ENCODE measurements at regions not wholly inside any gene's neighbourhood (a gene's known extent, or its start where the extent isn't known, plus 50 kb on each side); places are given as distances from the start of the nearest gene placed in this dataset.

GRCh38 chr11:91823252-91823830 is 401.3 kb upstream of the FAT3 start:
- no peak for DNase-seq (ENCODE audit: low spot score)
- H3K27me3 Mint-ChIP-seq (ENCODE audit: insufficient read depth), result no peaks in the 10 kb centered on the region
- H3K27ac Mint-ChIP-seq, result no peak overlapping the region
- H3K9me3 Mint-ChIP-seq, result no peaks in the 10 kb centered on the region
- H3K4me3 Mint-ChIP-seq, result no peak overlapping the region
- H3K36me3 Mint-ChIP-seq (ENCODE audit: low read depth), result no peaks in the 10 kb centered on the region
- intact Hi-C loops (cut with micrococcal nuclease), result no loop called here
- no peaks in the 10 kb centered on the region for H3K4me1 Mint-ChIP-seq (ENCODE audit: low read depth)

- DNase-seq (ENCODE audit: low spot score), result no peak
- Mint-ChIP-seq H3K27me3 (ENCODE audit: insufficient read depth) (no peaks in the 10 kb centered on the region), H3K4me1 (ENCODE audit: low read depth) (no peaks in the 10 kb centered on the region), H3K9me3 (no peaks in the 10 kb centered on the region), H3K4me3 (no peak overlapping the region), H3K36me3 (ENCODE audit: low read depth) (no peaks in the 10 kb centered on the region), H3K27ac (no peak overlapping the region)
- intact Hi-C loops (cut with micrococcal nuclease), result no loop called here
Observed at GRCh38 chr11:91822805-91823204, 401.8 kb upstream of the FAT3 start.

GRCh38 chr11:91820709-91821108 is 403.9 kb upstream of the FAT3 start:
- Mint-ChIP-seq H3K27ac (no peak overlapping the region), H3K9me3 (no peaks in the 10 kb centered on the region), H3K4me3 (no peak overlapping the region), H3K36me3 (ENCODE audit: low read depth) (no peaks in the 10 kb centered on the region), H3K4me1 (ENCODE audit: low read depth) (no peaks in the 10 kb centered on the region), H3K27me3 (ENCODE audit: insufficient read depth) (no peaks in the 10 kb centered on the region)
- intact Hi-C loops (cut with micrococcal nuclease), result no loop called here
- DNase-seq (ENCODE audit: low spot score), result no peak

GRCh38 chr11:91819777-91820176 is 404.8 kb upstream of the FAT3 start:
- Mint-ChIP-seq H3K27ac (no peak overlapping the region), H3K9me3 (no peaks in the 10 kb centered on the region), H3K27me3 (ENCODE audit: insufficient read depth) (no peaks in the 10 kb centered on the region), H3K4me1 (ENCODE audit: low read depth) (no peaks in the 10 kb centered on the region), H3K36me3 (ENCODE audit: low read depth) (no peaks in the 10 kb centered on the region), H3K4me3 (no peak overlapping the region)
- DNase-seq (ENCODE audit: low spot score), result no peak
- intact Hi-C loops (cut with micrococcal nuclease), result no loop called here

GRCh38 chr11:91819195-91819594 is 405.4 kb upstream of the FAT3 start:
- intact Hi-C loops (cut with micrococcal nuclease), result no loop called here
- Mint-ChIP-seq H3K27ac (no peak overlapping the region), H3K4me1 (ENCODE audit: low read depth) (no peaks in the 10 kb centered on the region), H3K9me3 (no peaks in the 10 kb centered on the region), H3K27me3 (ENCODE audit: insufficient read depth) (no peaks in the 10 kb centered on the region), H3K36me3 (ENCODE audit: low read depth) (no peaks in the 10 kb centered on the region), H3K4me3 (no peak overlapping the region)
- DNase-seq (ENCODE audit: low spot score), result no peak

- intact Hi-C loops (cut with micrococcal nuclease), result no loop called here
- Mint-ChIP-seq H3K4me1 (ENCODE audit: low read depth) (no peaks in the 10 kb centered on the region), H3K27ac (no peak overlapping the region), H3K36me3 (ENCODE audit: low read depth) (no peaks in the 10 kb centered on the region), H3K4me3 (no peak overlapping the region), H3K27me3 (ENCODE audit: insufficient read depth) (no peaks in the 10 kb centered on the region), H3K9me3 (no peaks in the 10 kb centered on the region)
- no peak for DNase-seq (ENCODE audit: low spot score)
Observed at GRCh38 chr11:91817996-91818395, 406.6 kb upstream of the FAT3 start.

GRCh38 chr11:91813263-91813662 is 411.4 kb upstream of the FAT3 start:
- Mint-ChIP-seq H3K9me3 (peaks cover 6% of the 10 kb centered on the region), H3K27me3 (ENCODE audit: insufficient read depth) (no peaks in the 10 kb centered on the region), H3K36me3 (ENCODE audit: low read depth) (no peaks in the 10 kb centered on the region), H3K4me3 (no peak overlapping the region), H3K27ac (no peak overlapping the region), H3K4me1 (ENCODE audit: low read depth) (no peaks in the 10 kb centered on the region)
- intact Hi-C loops (cut with micrococcal nuclease), result no loop called here
- no peak for DNase-seq (ENCODE audit: low spot score)

GRCh38 chr11:91810871-91811270 is 413.7 kb upstream of the FAT3 start:
- H3K4me1 Mint-ChIP-seq (ENCODE audit: low read depth), result no peaks in the 10 kb centered on the region

GRCh38 chr11:91805293-91805692 is 419.3 kb upstream of the FAT3 start:
- intact Hi-C loops (cut with micrococcal nuclease), result no loop called here
- DNase-seq (ENCODE audit: low spot score), result no peak
- no peaks in the 10 kb centered on the region for H3K36me3 Mint-ChIP-seq (ENCODE audit: low read depth)
- peaks cover 4% of the 10 kb centered on the region for H3K9me3 Mint-ChIP-seq
- no peak overlapping the region for H3K4me3 Mint-ChIP-seq
- H3K27ac Mint-ChIP-seq, result no peak overlapping the region
- no peaks in the 10 kb centered on the region for H3K27me3 Mint-ChIP-seq (ENCODE audit: insufficient read depth)
- no peaks in the 10 kb centered on the region for H3K4me1 Mint-ChIP-seq (ENCODE audit: low read depth)

More at GRCh38 chr11:91810871-91811270, 413.7 kb upstream of the FAT3 start:
- Mint-ChIP-seq H3K36me3 (ENCODE audit: low read depth) (no peaks in the 10 kb centered on the region), H3K9me3 (peaks cover 10% of the 10 kb centered on the region), H3K4me3 (no peak overlapping the region), H3K27me3 (ENCODE audit: insufficient read depth) (no peaks in the 10 kb centered on the region), H3K27ac (no peak overlapping the region)
- intact Hi-C loops (cut with micrococcal nuclease), result no loop called here
- DNase-seq (ENCODE audit: low spot score), result no peak

GRCh38 chr11:91804042-91804441 is 420.6 kb upstream of the FAT3 start:
- Mint-ChIP-seq H3K9me3 (peaks cover 4% of the 10 kb centered on the region), H3K4me3 (no peak overlapping the region), H3K36me3 (ENCODE audit: low read depth) (no peaks in the 10 kb centered on the region)

GRCh38 chr11:91802475-91802874 is 422.1 kb upstream of the FAT3 start:
- Mint-ChIP-seq H3K36me3 (ENCODE audit: low read depth) (no peaks in the 10 kb centered on the region), H3K4me1 (ENCODE audit: low read depth) (no peaks in the 10 kb centered on the region), H3K27ac (no peak overlapping the region), H3K4me3 (no peak overlapping the region), H3K27me3 (ENCODE audit: insufficient read depth) (no peaks in the 10 kb centered on the region), H3K9me3 (peaks cover 4% of the 10 kb centered on the region)
- no peak for DNase-seq (ENCODE audit: low spot score)
- intact Hi-C loops (cut with micrococcal nuclease), result no loop called here

More at GRCh38 chr11:91804042-91804441, 420.6 kb upstream of the FAT3 start:
- Mint-ChIP-seq H3K27me3 (ENCODE audit: insufficient read depth) (no peaks in the 10 kb centered on the region), H3K27ac (no peak overlapping the region), H3K4me1 (ENCODE audit: low read depth) (no peaks in the 10 kb centered on the region)
- intact Hi-C loops (cut with micrococcal nuclease), result no loop called here
- DNase-seq (ENCODE audit: low spot score), result no peak

- intact Hi-C loops (cut with micrococcal nuclease), result no loop called here
- Mint-ChIP-seq H3K4me3 (no peak overlapping the region), H3K9me3 (no peaks in the 10 kb centered on the region), H3K27ac (no peak overlapping the region), H3K27me3 (ENCODE audit: insufficient read depth) (no peaks in the 10 kb centered on the region), H3K4me1 (ENCODE audit: low read depth) (no peaks in the 10 kb centered on the region), H3K36me3 (ENCODE audit: low read depth) (no peaks in the 10 kb centered on the region)
- DNase-seq (ENCODE audit: low spot score), result no peak
Observed at GRCh38 chr11:91800208-91800914, 424.3 kb upstream of the FAT3 start.

GRCh38 chr11:91798240-91798639 is 426.4 kb upstream of the FAT3 start:
- H3K36me3 Mint-ChIP-seq (ENCODE audit: low read depth), result no peaks in the 10 kb centered on the region
- no peaks in the 10 kb centered on the region for H3K27me3 Mint-ChIP-seq (ENCODE audit: insufficient read depth)
- intact Hi-C loops (cut with micrococcal nuclease), result no loop called here
- no peak for DNase-seq (ENCODE audit: low spot score)
- H3K9me3 Mint-ChIP-seq, result no peaks in the 10 kb centered on the region
- H3K27ac Mint-ChIP-seq, result no peak overlapping the region
- H3K4me1 Mint-ChIP-seq (ENCODE audit: low read depth), result no peaks in the 10 kb centered on the region
- H3K4me3 Mint-ChIP-seq, result no peak overlapping the region

GRCh38 chr11:91796999-91797398 is 427.6 kb upstream of the FAT3 start:
- intact Hi-C loops (cut with micrococcal nuclease), result no loop called here
- no peaks in the 10 kb centered on the region for H3K9me3 Mint-ChIP-seq
- H3K4me3 Mint-ChIP-seq, result no peak overlapping the region
- no peak overlapping the region for H3K27ac Mint-ChIP-seq
- H3K36me3 Mint-ChIP-seq (ENCODE audit: low read depth), result no peaks in the 10 kb centered on the region
- H3K4me1 Mint-ChIP-seq (ENCODE audit: low read depth), result no peaks in the 10 kb centered on the region
- H3K27me3 Mint-ChIP-seq (ENCODE audit: insufficient read depth), result no peaks in the 10 kb centered on the region
- DNase-seq (ENCODE audit: low spot score), result no peak
